ENCODE measurements at regions not wholly inside any gene's neighbourhood (a gene's known extent, or its start where the extent isn't known, plus 50 kb on each side); places are given as distances from the start of the nearest gene placed in this dataset.

DNA sequence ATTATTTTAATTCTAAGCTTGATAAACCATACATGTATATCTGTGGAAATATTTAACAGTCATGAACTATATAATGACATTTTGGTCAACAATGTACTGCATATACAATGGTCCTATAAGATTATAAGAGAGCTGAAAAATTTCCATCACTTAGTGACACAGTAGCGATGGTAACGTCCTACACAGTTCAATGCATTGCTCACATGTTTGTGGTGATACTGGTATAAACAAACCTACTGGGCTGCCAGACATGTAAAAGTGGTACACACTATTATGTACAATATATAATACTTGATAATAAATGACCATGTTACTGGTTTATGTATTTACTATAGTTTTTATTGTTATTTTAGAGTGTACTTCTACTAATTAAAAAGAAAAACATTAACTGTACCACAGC lies 841.9 kb downstream of the LTN1 start (continued):
- TF ChIP-seq, protein P1, sequence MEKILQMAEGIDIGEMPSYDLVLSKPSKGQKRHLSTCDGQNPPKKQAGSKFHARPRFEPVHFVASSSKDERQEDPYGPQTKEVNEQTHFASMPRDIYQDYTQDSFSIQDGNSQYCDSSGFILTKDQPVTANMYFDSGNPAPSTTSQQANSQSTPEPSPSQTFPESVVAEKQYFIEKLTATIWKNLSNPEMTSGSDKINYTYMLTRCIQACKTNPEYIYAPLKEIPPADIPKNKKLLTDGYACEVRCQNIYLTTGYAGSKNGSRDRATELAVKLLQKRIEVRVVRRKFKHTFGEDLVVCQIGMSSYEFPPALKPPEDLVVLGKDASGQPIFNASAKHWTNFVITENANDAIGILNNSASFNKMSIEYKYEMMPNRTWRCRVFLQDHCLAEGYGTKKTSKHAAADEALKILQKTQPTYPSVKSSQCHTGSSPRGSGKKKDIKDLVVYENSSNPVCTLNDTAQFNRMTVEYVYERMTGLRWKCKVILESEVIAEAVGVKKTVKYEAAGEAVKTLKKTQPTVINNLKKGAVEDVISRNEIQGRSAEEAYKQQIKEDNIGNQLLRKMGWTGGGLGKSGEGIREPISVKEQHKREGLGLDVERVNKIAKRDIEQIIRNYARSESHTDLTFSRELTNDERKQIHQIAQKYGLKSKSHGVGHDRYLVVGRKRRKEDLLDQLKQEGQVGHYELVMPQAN (IDR thresholded peaks at IDR 0.05; ENCODE audit: borderline replicate concordance), result no peak
- TF ChIP-seq, protein P2, sequence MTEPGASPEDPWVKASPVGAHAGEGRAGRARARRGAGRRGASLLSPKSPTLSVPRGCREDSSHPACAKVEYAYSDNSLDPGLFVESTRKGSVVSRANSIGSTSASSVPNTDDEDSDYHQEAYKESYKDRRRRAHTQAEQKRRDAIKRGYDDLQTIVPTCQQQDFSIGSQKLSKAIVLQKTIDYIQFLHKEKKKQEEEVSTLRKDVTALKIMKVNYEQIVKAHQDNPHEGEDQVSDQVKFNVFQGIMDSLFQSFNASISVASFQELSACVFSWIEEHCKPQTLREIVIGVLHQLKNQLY (CRISPR knock-in tag; conservative IDR thresholded peaks at IDR 0.05), result no peak

DNA sequence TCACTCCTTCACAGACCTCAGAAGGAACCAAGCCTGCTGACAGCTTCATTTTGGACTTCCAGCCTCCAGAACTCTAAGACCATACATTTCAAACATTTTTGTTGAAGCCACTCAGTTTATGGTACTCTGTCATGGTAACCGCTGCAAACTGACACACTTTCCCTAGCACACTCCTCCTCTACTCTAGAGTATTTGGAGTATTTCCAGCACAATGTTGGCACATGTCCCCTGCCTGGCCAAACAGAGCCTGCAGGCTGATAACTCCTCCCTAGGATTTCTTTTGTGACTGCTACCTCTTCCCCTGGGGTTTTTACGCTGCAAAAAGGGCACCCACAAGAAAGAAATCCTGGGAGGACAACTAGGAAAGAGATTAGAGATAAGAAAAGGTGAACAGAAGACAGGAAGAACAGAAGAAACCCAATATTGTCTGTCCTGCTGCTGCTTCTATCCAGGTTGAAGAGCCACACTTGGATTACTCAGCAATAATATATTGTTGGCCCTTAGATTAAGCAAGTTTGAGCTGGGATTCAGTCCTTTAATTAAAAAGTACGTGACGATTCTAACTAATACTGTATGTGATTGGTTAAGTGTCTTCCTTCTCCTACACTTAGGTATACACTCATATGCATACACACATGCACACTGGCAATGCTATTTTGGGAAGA lies 844.1 kb downstream of the LTN1 start:
- no peaks in the 10 kb centered on the region for H3K36me3 ChIP-seq (ENCODE audit: control insufficient read depth, insufficient read depth, low read length)
- no peak overlapping the region for H3K4me3 ChIP-seq
- no peaks in the 10 kb centered on the region for H3K9me1 ChIP-seq (ENCODE audit: control insufficient read depth, insufficient read depth, low read length)
- CTCF ChIA-PET (ENCODE audit: low intra/inter-chr PET ratio), result no interaction called here
- intact Hi-C loops (cut with micrococcal nuclease) (no loop called here), in situ Hi-C loops (cut with MboI) (no loop called here)
- 0% methylated on average over 4 of the region's 4 CpGs for WGBS (ENCODE audit: insufficient coverage, low coverage, missing lambda C conversion rate)
- H3K4me2 ChIP-seq (ENCODE audit: insufficient read depth, low read length), result no peak overlapping the region
- no peaks in the 10 kb centered on the region for H4K20me1 ChIP-seq (replicated peaks; ENCODE audit: control insufficient read depth, insufficient read depth, low read length)
- no peaks in the 10 kb centered on the region for H3K79me2 ChIP-seq (ENCODE audit: control insufficient read depth, insufficient read depth, low read length)
- DNase-seq (ENCODE audit: extremely low read depth in 1 of 4, low spot score in 3 of 4) (no peak), FAIRE-seq (no peak), ATAC-seq (no peak)
- BruUV-seq (replicated peaks), result no TSS peak
- TF ChIP-seq KAT7 (CRISPR knock-in tag; IDR thresholded peaks at IDR 0.05; ENCODE audit: borderline replicate concordance), result no peak
- H3K9me3 ChIP-seq (replicated peaks; ENCODE audit: control insufficient read depth, insufficient read depth, low read depth, low read length), result no peaks in the 10 kb centered on the region; the same call in none of the 2 replicates
- H3K27ac ChIP-seq (ENCODE audit: extremely low read depth, low read depth, low read length), result no peak overlapping the region
- POLR2A ChIA-PET, result no interaction called here
- H3K9ac ChIP-seq (ENCODE audit: insufficient read depth in 1 of 2, low read depth in 2 of 2, low read length in 2 of 2), result no peak overlapping the region
- no peak overlapping the region for H2AFZ ChIP-seq (ENCODE audit: low read depth, low read length)
- no peaks in the 10 kb centered on the region for H3K27me3 ChIP-seq (ENCODE audit: control insufficient read depth in 2 of 2, insufficient read depth in 2 of 2, low read length in 2 of 2)
- no peaks in the 10 kb centered on the region for H3K4me1 ChIP-seq (replicated peaks in 1 of 2; ENCODE audit: control insufficient read depth in 2 of 2, insufficient read depth in 2 of 2, low read length in 2 of 2)
